K562 (cell line): ENCODE measurements at regions not wholly inside any gene's neighbourhood (a gene's known extent, or its start where the extent isn't known, plus 50 kb on each side); places are given as distances from the start of the nearest gene placed in this dataset.

Experiments used
- EP300 ChIP-seq: IDR thresholded peaks from 2 replicates; pipeline ENCODE4 v1.6.1; 2012; ENCODE audit warnings: low read length, improper control_type of control experiment
- HEY1 ChIP-seq: fragments of 250-450 bp; sonication (Bioruptor Pico); IDR thresholded peaks from 2 replicates; pipeline ENCODE4 v1.5.0; 2020; ENCODE audit warnings: mild to moderate bottlenecking, moderate library complexity, borderline replicate concordance
- TRIM28 ChIP-seq: fragments of 450-650 bp; IDR thresholded peaks from 2 replicates; pipeline ENCODE4 v1.6.1; 2017

DNA sequence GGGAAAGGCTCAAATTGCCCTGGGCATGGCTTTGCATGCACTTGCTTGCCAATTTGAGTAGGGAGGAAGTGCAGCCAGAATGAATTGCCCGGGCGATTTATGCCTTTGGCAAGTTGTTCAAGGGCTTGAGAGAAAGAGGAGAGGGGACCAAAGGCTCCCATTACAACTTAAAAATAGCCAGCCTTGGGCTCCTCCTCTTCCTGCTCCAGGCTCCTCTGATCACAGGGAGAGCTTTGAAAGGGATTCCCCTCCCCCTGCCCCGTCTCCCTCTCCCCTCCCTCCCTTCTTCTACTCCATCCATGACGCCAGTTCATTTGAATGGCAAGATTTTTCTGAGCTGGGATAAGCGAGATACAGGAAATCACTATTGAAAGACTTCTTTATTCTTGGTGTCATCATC, 304.9 kb upstream of the JAG1 start:
- no peak for TF ChIP-seq EP300
- TF ChIP-seq TRIM28, result no peak
- no peak for TF ChIP-seq HEY1 (CRISPR knock-in tag)
